ENCODE measurements at regions not wholly inside any gene's neighbourhood (a gene's known extent, or its start where the extent isn't known, plus 50 kb on each side); places are given as distances from the start of the nearest gene placed in this dataset.
"Not testable (repeated sequence)": the region's sequence is repeated elsewhere in the genome, so short reads cannot be mapped to it uniquely, and the experiment has no call there.

DNA sequence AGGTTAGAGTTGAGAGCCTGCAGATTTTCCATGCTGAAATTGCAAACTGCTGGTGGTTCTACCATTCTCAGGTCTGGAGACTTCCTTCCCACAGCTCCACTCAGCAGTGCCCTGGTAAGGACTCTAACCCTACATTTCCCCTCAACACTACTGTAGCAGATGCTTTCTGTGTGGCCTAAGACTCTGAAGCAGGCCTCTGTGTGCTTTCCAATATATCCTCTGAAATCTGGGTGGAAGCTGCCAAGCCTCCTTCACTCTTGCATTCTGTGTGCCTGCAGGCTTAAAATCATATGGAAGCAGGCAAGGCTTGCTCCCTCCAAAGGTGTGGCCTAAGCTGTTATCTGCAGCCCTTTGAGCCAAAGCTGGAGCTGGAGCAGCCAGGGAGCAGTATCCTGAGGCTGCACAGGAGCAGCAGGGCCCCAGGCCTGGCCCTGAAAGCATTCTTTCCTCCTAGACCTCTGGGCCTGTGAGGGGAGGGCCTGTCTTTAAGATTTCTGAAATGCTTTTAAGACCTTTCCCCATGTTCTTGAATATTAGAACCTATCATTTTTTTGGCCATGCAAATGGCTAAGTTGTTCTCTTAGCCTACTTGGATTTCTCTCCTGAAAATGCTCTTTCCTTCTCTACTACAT is 134.1 kb upstream of the TSHZ3 start:
- POLR2A ChIA-PET: no interaction called here

DNA sequence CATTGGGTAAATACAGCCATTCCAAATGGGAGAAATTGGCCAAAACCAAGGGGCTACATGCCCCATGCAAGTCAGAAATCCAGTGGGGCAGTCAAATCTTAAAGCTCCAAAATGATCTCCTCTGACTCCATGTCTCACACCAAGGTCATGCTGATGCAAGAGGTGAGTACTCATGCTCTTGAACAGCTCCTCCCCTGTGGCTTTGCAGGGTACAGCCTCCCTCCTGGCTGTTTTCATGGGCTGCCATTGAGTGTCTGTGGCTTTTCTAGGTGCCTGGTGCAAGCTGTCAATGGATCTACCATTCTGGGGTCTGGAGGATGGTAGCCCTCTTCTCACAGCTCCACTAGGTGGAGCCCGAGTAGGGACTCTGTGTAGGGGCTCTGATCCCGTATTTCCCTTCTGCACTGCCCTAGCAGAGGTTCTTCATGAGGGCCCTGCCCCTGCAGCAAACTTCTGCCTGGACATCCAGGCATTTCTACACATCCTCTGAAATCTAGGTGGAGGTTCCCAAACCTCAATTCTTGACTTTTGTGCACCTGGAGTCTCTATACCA is 135.7 kb upstream of the TSHZ3 start:
- H3K27ac Mint-ChIP-seq; H3K27me3 Mint-ChIP-seq; ATAC-seq (ENCODE audit: low read depth); CTCF ChIA-PET; POLR2A ChIA-PET; intact Hi-C loops (cut with micrococcal nuclease); H3K36me3 Mint-ChIP-seq (ENCODE audit: low read depth); H3K4me1 Mint-ChIP-seq; DNase-seq; H3K4me3 Mint-ChIP-seq: not testable (repeated sequence)
- H3K9me3 Mint-ChIP-seq: peaks cover 24% of the 10 kb centered on the region

More for the DNA sequence above, 134.1 kb upstream of the TSHZ3 start:
- no peak for ATAC-seq (ENCODE audit: low read depth)
- H3K27ac Mint-ChIP-seq: no peak overlapping the region
- CTCF ChIA-PET: no interaction called here
- TF ChIP-seq, protein P1, sequence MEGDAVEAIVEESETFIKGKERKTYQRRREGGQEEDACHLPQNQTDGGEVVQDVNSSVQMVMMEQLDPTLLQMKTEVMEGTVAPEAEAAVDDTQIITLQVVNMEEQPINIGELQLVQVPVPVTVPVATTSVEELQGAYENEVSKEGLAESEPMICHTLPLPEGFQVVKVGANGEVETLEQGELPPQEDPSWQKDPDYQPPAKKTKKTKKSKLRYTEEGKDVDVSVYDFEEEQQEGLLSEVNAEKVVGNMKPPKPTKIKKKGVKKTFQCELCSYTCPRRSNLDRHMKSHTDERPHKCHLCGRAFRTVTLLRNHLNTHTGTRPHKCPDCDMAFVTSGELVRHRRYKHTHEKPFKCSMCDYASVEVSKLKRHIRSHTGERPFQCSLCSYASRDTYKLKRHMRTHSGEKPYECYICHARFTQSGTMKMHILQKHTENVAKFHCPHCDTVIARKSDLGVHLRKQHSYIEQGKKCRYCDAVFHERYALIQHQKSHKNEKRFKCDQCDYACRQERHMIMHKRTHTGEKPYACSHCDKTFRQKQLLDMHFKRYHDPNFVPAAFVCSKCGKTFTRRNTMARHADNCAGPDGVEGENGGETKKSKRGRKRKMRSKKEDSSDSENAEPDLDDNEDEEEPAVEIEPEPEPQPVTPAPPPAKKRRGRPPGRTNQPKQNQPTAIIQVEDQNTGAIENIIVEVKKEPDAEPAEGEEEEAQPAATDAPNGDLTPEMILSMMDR (IDR thresholded peaks at IDR 0.05): no peak
- H3K4me1 Mint-ChIP-seq: no peaks in the 10 kb centered on the region
- no peaks in the 10 kb centered on the region for H3K36me3 Mint-ChIP-seq (ENCODE audit: low read depth)
- H3K9me3 Mint-ChIP-seq: peaks cover 24% of the 10 kb centered on the region
- no peaks in the 10 kb centered on the region for H3K27me3 Mint-ChIP-seq
- DNase-seq: no peak
- intact Hi-C loops (cut with micrococcal nuclease): no loop called here
- H3K4me3 Mint-ChIP-seq: no peak overlapping the region

DNA sequence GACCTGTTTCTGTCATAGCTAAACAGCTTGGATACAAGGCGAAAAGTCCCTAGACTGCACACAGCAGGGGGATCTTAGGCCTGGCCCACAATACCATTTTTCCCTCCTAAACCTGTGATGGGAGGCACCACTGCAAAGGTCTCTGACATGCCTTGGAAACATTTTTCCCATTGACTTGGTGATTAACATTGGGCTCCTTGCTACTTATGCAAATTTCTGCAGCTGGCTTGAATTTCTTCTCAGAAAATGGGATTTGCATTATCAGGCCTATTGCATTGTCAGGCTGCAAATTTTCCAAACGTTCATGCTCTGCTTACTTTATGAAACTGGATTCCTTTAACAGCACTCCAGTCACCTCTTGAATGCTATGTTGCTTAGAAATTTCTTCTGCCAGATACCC is 136.2 kb upstream of the TSHZ3 start:
- H3K9me3 Mint-ChIP-seq: peaks cover 21% of the 10 kb centered on the region
- no peak overlapping the region for H3K4me3 Mint-ChIP-seq
- H3K27me3 Mint-ChIP-seq: no peaks in the 10 kb centered on the region
- ChIA-PET POLR2A (no interaction called here), CTCF (no interaction called here)
- H3K36me3 Mint-ChIP-seq (ENCODE audit: low read depth): no peaks in the 10 kb centered on the region
- intact Hi-C loops (cut with micrococcal nuclease): no loop called here
- TF ChIP-seq, protein P1 (IDR thresholded peaks at IDR 0.05): no peak
- ATAC-seq (ENCODE audit: low read depth) (no peak), DNase-seq (no peak)
- H3K4me1 Mint-ChIP-seq: no peaks in the 10 kb centered on the region
- H3K27ac Mint-ChIP-seq: no peak overlapping the region

DNA sequence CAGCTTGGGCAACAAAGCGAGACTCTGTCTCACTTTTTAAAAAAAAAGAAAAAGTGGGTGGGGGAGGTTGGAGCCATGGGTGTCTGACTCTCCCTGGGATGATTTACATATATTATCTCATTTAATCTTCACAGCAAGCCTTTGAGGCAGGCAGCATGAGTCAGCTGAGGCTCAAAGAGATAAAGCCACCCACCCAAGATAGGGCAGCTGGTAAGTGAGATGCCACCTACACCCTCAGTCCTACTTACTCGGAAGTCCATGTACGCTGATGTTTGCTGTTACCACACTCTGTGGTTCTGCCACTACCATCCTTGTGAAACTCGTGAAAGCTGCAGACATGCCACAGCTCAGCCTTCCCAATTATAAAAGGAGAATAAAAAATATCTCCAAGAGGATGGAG is 142.0 kb upstream of the TSHZ3 start:
- Mint-ChIP-seq H3K4me3 (no peak overlapping the region), H3K27me3 (no peaks in the 10 kb centered on the region), H3K9me3 (peaks cover 6% of the 10 kb centered on the region), H3K4me1 (no peaks in the 10 kb centered on the region), H3K27ac (no peak overlapping the region), H3K36me3 (ENCODE audit: low read depth) (no peaks in the 10 kb centered on the region)
- intact Hi-C loops (cut with micrococcal nuclease): no loop called here
- POLR2A ChIA-PET: no interaction called here
- TF ChIP-seq, protein P1 (IDR thresholded peaks at IDR 0.05): no peak
- DNase-seq (no peak), ATAC-seq (ENCODE audit: low read depth) (no peak)
- CTCF ChIA-PET: no interaction called here

DNA sequence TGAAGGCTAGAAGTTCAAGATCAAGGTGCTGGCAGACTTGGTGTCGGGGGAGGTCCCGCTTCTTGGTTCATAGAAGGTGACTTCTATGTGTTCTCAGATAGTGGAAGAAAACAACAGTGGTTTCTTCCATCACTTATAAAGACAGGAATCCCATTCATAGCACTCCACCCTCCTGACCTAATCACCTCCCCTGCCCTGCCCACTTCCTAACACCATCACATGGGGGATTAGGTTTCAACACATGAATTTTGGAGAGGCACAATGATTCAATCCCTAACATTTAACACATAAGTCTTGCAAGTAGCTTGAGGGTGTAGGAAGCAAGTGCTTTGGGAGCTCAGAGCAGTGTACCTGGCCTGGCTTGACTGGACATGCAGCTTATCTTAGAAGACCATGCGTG is 142.8 kb upstream of the TSHZ3 start:
- no peaks in the 10 kb centered on the region for H3K27me3 Mint-ChIP-seq
- ChIA-PET POLR2A (no interaction called here), CTCF (no interaction called here)
- no peak overlapping the region for H3K4me3 Mint-ChIP-seq
- no peak for DNase-seq
- H3K27ac Mint-ChIP-seq: no peak overlapping the region
- ATAC-seq (ENCODE audit: low read depth): no peak
- H3K9me3 Mint-ChIP-seq: peaks cover 3% of the 10 kb centered on the region
- intact Hi-C loops (cut with micrococcal nuclease): no loop called here
- H3K36me3 Mint-ChIP-seq (ENCODE audit: low read depth): no peaks in the 10 kb centered on the region
- H3K4me1 Mint-ChIP-seq: no peaks in the 10 kb centered on the region
- TF ChIP-seq, protein P1 (IDR thresholded peaks at IDR 0.05): no peak

DNA sequence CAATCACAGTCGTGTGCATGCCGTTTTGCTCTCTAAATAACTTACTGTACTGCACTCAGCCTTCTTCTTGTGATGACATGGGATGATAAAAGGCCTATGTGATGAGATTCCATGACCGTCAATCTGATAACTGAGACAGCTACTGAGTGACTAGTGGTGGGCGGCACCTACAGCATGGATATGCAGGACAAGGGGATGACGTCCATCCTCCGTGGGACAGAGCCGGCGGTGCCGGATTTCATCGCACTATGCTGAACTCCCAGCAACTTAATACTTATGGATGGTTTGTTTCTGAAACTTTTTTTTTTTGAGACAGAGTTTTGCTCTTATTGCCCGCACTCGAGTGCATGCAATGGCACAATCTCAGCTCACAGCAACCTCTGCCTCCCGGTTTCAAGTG is 146.8 kb upstream of the TSHZ3 start:
- Mint-ChIP-seq H3K4me1 (no peaks in the 10 kb centered on the region), H3K36me3 (ENCODE audit: low read depth) (no peaks in the 10 kb centered on the region)

More for the DNA sequence above, 146.8 kb upstream of the TSHZ3 start:
- TF ChIP-seq, protein P1 (IDR thresholded peaks at IDR 0.05): no peak
- Mint-ChIP-seq H3K4me3 (no peak overlapping the region), H3K27me3 (no peaks in the 10 kb centered on the region), H3K9me3 (peaks cover 3% of the 10 kb centered on the region), H3K27ac (no peak overlapping the region)
- intact Hi-C loops (cut with micrococcal nuclease): no loop called here
- ATAC-seq (ENCODE audit: low read depth) (no peak), DNase-seq (no peak)
- CTCF ChIA-PET: no interaction called here
- POLR2A ChIA-PET: no interaction called here
